Keratinocyte (primary cell): ENCODE measurements at regions not wholly inside any gene's neighbourhood (a gene's known extent, or its start where the extent isn't known, plus 50 kb on each side); places are given as distances from the start of the nearest gene placed in this dataset.

Experiments used
- CTCF ChIP-seq, 3 experiments: IDR thresholded peaks in 1 of 3; conservative IDR thresholded peaks in 1 of 3; optimal IDR thresholded peaks in 1 of 3; 2 replicates in 2 of 3; 3 replicates in 1 of 3; pipeline versions ENCODE3 to v1.5.1; 2011; ENCODE audit warnings: low read length in 3 of 3, mild to moderate bottlenecking in 3 of 3, moderate library complexity in 2 of 3, control low read depth in 1 of 3, inconsistent platforms in 1 of 3; ENCODE audit not compliant: insufficient read depth in 2 of 3; ENCODE audit errors: extremely low read depth in 1 of 3
- EZH2 ChIP-seq: IDR thresholded peaks from one replicate; pipeline ENCODE4 v1.6.1; 2012; ENCODE audit warnings: inconsistent platforms, mild to moderate bottlenecking, low read length, moderate library complexity

GRCh38 chr13:105764486-105764885 lies 771.0 kb downstream of the EFNB2 start:
- TF ChIP-seq CTCF (optimal IDR thresholded peaks at IDR 0.05 in 1 of 3, IDR thresholded peaks at IDR 0.05 in 1 of 3, conservative IDR thresholded peaks at IDR 0.05 in 1 of 3; ENCODE audit: extremely low read depth in 1 of 3, insufficient read depth in 2 of 3, low read length in 3 of 3), result no peak
- no peak for TF ChIP-seq EZH2
